GM18517 (cell line): ENCODE measurements at regions not wholly inside any gene's neighbourhood (a gene's known extent, or its start where the extent isn't known, plus 50 kb on each side); places are given as distances from the start of the nearest gene placed in this dataset.

Experiments
- ATAC-seq: cut with Tn5 transposase; IDR thresholded peaks from one replicate; pipeline ENCODE4 v1.9.1; 2021; ENCODE audit warnings: mild to moderate bottlenecking, moderate library complexity; ENCODE audit not compliant: unreplicated experiment

DNA sequence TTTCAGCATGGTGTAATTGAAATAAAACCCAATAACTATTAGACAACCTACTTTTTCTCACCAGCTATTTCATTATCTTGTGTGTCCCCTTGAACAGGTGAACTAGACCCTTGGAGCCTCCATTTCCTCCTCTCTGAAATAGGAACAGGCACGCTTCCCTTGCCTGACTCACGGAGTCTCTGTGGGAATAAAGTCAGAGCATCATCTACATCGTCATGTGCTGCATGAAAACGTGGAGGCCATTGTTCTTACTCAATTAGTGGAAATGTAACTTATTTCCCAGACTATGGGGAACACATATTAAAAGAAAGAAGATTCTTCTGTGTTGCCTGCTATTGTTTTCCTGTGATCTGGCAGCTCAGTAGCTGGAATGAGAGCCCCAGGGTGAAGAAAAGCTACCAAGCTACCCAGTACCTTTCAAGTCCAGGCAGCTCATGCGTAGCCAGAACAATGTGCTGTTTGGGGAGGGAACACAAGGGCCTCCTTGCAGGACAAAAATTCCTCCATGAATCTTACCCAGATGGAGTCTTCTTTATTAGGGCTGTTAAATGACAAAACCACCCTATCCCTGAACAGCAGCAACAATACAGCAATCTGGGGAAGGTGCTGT, 59.8 kb downstream of the SOX11 start:
- no peak for ATAC-seq

- ATAC-seq = no peak
Observed at GRCh38 chr2:5756272-5756671, 64.1 kb downstream of the SOX11 start.

DNA sequence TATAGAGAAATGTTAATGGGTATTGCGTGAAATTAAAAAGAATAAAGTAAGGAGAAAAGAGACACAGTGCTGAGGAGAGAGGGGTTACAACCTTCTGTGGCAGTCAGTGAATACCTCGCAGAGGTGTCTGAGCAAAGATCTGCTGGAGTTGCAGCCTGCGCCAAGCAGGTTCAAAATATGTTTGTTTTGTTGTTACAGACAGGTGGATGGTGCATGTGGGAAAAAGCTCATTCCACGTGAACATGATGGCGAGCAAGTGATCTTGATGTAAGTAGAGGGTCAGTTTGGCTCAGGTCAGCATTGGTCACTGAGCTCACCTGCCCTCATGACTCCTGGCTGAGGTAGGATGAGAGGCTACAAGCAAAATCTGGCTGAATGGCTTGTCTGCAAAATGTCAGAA, 66.2 kb downstream of the SOX11 start:
- ATAC-seq = no peak

- no peak for ATAC-seq
Observed at GRCh38 chr2:5759949-5760348, 67.8 kb downstream of the SOX11 start.

GRCh38 chr2:5763531-5763930, 71.3 kb downstream of the SOX11 start:
- no peak for ATAC-seq

- no peak for ATAC-seq
Observed at GRCh38 chr2:5764041-5764440, 71.9 kb downstream of the SOX11 start.

GRCh38 chr2:5766056-5766455, 73.9 kb downstream of the SOX11 start:
- no peak for ATAC-seq

- no peak for ATAC-seq
Observed at GRCh38 chr2:5766561-5766960, 74.4 kb downstream of the SOX11 start.

- no peak for ATAC-seq
Observed at GRCh38 chr2:5777131-5777535, 84.9 kb downstream of the SOX11 start.

GRCh38 chr2:5781679-5782078, 89.5 kb downstream of the SOX11 start:
- no peak for ATAC-seq

DNA sequence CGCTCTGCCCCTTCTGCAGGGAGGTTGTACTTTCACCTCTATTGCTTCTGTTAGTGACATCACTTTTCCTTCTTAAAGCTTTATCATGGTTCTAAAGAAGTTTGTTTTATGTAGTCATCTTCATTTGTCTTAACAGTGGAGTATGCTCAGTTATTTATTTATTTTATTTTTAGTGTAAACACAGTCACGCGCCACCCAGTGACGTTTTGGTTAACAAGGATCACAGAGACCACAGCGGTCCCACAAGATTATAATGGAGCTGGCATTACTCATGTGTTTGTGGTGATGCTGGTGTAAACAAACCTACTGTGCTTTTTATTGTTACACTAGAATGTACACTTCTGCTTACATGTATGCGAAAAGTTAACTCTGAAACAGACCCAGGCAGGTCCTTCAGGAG, 89.9 kb downstream of the SOX11 start:
- no peak for ATAC-seq

DNA sequence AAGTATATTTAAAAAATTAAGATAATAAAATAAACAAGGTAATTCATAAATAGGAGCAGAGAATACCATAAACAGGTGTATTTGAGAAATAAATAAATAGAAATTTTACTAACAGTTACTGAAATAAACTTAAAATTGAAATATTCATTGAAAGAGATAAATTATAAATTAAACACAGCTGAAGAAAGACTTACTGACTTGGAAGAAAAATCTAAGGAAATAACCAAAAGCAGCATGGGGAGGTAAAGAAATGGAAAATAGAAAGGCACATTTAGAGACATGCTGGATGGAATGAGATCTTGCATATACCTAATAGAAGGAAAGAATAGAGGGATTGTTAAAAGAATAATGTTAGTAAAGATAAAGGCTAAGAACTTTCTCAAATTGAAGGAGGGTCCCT, 96.3 kb downstream of the SOX11 start:
- no peak for ATAC-seq

DNA sequence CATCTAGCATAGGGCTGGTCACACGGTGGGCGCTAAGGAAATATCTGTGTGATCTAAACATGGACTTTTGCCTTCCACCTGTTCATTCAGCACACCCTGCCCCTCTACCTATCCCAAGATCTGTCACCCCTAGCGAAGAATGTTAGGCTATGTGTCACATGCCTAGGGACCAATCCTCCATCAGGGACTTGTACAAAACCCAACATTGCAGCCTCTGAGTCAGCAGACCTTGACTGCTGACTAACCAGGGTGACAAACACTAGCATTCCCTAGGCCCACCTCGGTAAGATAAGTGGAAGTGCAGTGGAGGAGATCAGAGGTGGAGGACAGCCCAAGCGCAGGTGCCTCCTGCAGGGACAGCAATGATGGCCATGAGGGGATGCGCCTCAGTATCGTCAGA, 99.2 kb downstream of the SOX11 start:
- no peak for ATAC-seq

DNA sequence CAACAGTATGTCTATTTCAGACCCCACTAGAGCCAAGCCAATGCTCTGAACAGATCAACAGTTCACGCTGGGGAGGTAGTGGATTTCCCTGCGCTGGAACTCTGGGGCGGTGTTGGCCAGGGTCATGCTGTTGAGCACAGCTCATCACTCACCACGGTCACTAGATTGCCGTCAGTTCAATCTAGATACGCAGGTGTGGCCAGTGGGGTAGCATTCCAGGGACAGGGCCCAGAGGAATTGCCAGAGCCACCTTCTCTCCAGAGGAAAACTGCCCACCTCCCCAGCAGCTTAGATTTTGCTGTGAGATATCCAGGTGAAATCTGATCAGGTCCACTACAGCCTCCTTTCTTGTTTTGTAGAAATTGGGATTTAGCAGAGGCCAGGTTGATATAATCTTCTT, 101.8 kb downstream of the SOX11 start:
- no peak for ATAC-seq

DNA sequence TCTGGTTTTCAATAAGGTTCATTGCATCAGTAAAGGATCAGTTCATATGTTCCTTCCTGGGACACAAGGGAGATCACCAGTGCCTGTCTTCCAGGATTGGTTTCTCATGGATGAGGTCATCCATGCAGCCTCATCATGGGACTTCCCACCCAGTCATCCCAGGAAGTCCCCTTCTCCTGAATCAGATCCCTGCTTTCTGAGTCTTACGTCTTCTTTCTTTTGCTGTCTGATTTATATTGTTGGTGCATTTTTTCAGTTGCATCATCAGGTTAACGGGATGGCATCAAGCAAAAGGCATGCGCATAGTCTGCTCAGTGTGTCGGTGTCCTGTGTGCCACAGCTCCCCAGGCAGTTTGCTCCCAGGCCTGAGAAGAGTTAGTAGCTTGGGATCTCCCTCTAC, 105.9 kb downstream of the SOX11 start:
- ATAC-seq = no peak

DNA sequence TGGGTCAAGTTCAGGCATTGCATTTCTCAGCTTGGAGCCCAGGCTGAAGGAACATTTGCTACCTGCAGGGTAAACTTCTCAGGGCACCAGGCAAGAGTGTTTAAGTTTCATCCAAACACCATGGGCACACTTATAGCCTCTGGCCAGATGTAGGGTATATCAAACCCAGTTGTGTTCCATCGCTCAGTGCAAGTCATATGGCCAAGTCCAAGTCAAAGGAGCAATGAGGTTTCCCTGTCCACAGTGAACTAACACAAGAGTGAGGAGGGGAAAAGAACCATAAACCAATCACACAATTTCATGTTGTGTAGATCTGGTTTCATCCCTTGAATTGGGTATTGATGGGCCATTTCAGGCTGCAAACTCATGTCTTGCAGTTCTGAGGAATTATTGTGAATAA, 107.2 kb downstream of the SOX11 start:
- no peak for ATAC-seq

GRCh38 chr2:5803547-5803946, 111.4 kb downstream of the SOX11 start:
- ATAC-seq = no peak

DNA sequence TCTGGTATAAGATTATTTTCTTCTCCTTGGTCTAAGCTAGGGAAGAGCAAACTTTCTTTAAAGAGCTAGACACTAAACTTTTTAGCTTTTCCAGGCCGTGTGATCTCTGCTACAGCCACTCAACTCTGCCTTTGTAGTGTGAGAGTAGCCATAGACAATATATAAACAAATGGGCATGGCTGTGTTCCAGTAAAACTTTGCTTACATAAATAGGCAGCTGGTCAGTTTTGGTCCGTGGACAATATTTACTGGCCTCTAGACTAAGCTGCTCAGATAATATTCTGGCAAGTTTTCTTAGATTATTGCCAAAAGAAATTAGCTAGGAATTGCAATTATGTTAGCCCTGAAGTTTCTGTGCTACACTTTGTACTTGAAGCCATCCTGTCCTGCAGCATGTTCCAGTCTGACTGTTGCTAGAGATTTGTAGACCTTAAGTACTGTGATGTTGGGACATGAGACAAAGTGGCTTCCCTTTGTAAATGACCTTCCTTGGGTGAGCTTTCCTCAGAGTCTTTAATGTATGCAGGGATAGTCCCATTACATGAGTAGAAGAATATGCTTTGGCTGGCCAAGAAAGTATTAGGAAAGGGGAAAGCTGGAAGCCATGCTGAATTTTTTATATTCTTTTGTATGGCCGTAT, 126.9 kb downstream of the SOX11 start:
- ATAC-seq = no peak

- ATAC-seq = no peak
Observed at GRCh38 chr2:5824126-5824525, 131.9 kb downstream of the SOX11 start.

- ATAC-seq = no peak
Observed at GRCh38 chr2:5825686-5826085, 133.5 kb downstream of the SOX11 start.

- ATAC-seq = no peak
Observed at GRCh38 chr2:5826979-5827655, 134.9 kb downstream of the SOX11 start.

DNA sequence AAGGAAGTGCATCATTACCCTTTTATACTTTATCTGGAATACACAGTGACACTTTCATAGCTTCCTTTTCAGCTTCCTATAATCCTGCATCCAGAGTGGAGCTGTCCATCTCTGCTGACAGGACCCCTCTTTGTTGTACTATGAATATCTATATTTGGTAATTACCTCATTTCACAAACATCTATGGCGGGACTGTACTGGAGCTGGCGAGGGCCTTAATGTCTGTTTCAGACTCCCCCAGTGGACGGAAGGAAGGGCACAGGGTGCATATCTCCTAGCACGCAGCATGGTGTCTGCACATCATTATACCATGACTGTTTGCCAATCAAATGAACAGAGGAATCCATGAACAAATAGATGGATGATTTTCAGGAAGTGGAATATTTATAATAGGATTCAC, 142.3 kb downstream of the SOX11 start:
- ATAC-seq = no peak

DNA sequence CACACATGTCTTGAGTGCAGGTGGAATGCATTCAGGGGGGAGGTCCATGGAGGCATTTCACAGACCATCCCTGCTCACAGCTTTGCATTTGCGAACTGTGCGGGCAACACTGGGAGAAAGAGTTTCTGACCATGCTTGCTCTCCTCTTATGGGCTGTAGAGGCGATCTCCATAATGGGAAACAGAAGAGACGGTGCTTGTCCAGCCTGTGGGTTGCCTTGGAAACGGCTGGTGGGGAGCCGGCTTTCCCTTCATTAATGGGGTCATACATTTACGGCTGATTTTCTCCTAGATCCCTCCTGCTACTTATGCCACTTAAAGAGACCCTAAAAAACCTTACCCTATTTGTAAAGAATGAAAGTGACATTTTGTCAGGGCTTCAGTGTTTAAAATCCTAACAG, 147.4 kb downstream of the SOX11 start:
- ATAC-seq = no peak
